ENCODE measurements at regions not wholly inside any gene's neighbourhood (a gene's known extent, or its start where the extent isn't known, plus 50 kb on each side); places are given as distances from the start of the nearest gene placed in this dataset.

DNA sequence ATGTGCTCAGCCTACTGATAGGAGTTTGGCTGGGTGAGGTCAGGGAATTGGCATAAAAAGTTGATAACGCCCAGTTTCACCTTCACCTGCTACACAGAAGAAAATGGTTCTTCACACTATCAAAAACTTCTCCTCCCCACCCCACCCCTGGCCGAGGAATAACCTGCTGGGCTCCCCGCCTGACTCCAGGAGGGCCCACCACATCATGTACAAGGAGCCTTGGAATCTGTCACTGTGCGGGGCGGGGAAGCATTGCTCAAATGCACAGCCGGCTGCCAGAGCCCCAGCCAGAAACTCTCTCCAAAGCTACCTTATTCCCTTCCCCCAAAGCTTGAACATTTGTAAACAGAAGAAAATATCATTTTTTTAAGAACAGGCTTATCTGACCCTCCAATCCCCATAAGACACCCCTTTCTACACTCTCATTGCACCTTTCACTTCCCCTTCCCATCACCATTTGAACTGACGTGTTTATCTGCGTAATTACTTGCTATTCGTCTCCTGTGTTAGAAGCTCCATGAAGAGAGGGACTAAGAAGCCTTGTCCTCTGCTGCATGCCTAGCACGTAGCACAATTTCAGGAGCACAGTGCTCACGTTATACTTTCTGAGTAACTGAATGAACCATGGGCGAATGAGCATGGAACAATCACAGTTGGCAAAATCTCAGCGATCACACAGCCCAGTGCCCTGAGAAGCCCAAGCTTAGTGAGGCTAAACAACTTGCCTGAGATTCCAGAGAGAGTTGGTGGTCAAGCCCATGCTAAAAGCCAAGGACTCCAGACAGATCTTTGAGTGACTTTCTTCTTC is 82.9 kb downstream of the HES1 start:
- DNase-seq (ENCODE audit: low read depth) = no peak

DNA sequence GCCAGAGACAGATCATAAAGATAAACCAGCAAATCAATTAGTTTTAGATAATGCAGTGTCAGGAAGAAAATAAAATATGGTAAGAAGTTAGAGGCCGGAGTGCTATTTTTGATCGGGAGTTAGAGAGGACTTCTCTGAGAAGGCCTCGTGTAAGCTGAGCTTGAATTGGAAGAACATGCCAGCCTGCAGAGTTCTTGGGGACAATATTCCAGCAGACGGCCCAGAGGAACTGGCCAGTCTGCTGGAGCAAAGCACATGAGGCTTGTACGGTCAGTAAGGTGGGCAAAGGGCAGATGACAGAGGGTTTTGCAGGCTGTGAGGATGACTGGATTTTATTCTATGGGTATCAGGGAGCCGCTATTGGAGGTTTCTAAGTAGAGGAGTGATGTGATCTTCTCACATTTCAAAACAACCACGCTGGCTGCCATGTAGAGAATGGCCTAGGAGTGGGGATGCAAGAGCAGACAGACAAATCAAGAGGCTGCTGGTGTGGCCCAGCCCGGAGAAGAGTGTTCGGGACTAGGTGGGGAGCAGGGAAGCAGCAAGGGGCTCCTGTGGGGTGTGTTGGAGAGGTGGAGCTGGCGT is 84.0 kb downstream of the HES1 start:
- DNase-seq (ENCODE audit: low read depth) = no peak

DNA sequence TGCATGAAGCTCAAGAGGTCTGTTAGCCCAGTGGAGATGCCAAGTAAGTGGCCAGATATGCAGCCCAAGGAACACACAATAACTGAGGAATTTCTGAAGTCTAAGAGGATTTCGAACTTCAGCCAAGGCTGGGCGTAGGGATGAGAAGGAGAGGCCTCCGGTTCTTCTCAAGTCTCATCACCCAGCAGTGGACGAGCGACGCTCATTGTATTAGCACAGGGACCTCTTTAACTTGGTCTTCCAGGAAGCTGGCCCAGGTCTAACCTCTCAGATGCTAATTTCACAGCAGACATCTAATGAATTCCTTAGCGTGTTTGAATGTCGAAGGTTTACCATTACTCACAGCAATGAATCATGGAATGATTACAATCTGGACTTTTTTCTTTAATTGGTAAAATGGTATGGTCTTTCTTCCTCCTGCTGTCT is 85.0 kb downstream of the HES1 start:
- peak; percentile 19 for DNase-seq (ENCODE audit: low read depth)

DNA sequence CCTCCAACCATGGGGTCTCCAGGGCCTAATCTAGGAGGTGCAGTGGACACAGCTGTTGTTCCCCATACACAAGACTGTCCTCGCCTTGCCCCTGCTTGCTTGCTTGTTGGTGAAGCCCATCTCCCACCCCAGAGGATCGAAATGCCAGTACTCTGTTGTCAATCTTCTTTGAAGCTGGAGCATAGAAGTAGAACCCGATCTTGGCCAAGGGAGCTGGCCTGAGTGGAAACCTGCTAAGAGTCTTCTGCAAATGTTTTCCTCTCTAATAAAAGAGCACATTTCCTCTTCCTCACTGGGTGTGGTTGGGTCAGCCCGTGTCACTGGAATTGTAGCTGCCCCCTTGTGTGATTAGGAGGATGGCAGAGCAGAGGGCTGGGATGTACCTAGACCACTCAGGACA is 85.4 kb downstream of the HES1 start:
- no peak for DNase-seq (ENCODE audit: low read depth)

DNA sequence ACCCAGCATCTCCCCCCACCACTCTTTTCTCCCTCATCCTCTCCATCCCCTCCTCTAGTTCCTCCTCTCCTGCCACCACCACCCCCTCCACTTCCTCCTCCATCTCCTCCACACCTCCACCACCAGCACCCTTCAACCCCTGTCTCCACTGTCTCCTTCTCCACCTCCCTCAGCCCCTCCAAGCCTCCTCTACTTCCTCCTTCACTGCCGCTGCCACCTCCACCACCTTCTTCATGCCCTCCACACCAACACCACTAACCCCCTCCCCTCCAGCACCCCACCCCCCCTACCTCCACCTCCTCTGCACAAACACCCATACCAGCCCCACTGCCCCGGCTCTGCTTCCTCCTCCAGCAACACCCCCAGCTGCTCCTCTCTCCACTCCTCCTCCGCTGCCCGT is 88.0 kb downstream of the HES1 start:
- no peak for DNase-seq (ENCODE audit: low read depth)

DNA sequence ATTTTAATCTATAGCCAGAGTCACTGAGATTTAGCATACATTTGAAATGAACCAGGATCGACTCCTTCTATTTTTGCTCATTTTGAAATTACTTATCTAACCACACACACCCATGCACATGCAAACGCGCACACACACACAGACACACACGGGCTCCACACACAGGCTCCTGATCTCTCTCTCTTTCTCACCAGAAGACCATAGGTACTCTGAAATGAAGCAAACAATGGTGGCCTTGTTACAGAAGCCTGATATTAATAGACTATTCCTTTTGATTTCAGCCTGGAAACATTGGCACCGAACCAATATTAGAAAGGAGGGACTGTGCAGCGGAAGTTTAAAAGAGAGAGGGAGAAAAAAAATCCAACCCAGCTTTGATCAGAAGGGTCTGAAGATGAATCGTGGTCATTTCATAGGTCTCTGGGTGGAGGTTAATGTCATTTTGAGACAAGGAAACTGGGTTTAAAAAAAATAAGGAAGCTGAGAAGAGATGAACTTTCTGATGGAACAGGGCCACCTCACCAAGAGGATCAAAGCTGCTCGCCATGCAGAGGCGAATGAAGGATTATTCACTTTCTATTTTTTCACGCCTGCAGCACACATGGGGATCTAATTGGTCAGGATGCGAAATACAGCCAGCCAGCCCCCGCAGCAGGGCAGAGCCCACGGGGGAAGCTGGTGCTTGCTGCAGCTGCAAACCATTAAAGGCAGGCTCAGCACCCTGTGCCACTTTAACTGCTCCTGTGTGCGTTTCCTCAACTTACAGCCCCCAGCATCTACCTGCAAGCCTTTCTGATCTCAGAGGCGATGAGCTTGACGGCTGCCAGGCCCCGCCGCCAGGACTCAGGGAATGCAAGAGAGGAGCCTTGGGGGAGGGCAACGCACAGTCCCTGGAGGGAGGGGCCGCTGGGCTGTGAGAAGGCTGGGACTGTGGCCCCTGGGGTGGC is 88.8 kb downstream of the HES1 start:
- DNase-seq (ENCODE audit: low read depth) = no peak

DNA sequence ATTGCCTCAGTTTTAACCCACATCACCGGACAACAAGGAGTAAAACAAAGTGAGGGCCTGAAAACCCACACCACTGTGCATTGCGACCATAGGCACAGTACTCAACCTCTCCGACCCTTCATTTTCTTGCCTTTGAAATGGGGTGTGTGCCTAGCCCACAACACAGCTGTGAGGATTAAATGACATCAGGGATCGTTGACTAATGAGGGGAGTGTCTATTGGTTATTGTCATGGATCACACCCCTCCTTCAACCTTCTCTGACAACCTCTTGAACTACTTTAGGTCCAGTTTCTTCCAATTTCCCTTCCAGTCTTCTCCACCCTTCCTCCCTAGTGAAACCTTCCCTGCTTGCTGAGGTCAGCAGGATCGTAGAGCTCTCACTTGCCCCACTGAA is 89.5 kb downstream of the HES1 start:
- DNase-seq (ENCODE audit: low read depth) = no peak

DNA sequence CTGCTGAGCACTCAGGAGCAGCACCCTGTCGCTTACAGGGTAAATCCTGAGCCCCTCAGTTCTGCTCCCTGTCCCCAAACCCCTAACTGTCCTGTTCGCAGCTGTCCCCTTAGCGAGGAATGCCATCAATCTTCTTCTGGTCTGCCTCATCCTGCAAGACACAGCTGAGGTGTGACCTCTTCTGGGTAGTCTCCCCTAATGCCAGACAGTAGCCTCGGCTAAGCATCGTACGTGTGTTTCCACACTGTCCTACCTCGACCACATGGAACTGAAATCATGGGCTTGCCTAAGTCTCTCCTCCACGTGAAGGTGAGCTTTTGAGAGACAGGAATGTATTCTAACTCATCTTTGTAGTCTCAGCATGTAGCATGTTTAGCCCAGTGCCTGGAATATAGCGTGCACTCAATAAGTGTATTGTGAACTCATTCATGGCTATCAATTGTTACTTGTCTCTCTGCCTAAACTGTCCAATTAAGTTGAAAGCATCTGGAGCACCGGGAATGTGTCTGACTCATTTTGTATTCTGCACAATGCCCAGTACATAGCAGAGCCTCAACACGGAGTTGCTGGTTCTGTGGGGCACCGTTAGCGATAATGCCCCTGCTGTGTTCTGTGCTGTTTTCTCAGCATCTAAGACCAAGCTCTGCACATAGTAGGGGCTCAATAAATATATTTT is 90.2 kb downstream of the HES1 start:
- DNase-seq (ENCODE audit: low read depth) = no peak

DNA sequence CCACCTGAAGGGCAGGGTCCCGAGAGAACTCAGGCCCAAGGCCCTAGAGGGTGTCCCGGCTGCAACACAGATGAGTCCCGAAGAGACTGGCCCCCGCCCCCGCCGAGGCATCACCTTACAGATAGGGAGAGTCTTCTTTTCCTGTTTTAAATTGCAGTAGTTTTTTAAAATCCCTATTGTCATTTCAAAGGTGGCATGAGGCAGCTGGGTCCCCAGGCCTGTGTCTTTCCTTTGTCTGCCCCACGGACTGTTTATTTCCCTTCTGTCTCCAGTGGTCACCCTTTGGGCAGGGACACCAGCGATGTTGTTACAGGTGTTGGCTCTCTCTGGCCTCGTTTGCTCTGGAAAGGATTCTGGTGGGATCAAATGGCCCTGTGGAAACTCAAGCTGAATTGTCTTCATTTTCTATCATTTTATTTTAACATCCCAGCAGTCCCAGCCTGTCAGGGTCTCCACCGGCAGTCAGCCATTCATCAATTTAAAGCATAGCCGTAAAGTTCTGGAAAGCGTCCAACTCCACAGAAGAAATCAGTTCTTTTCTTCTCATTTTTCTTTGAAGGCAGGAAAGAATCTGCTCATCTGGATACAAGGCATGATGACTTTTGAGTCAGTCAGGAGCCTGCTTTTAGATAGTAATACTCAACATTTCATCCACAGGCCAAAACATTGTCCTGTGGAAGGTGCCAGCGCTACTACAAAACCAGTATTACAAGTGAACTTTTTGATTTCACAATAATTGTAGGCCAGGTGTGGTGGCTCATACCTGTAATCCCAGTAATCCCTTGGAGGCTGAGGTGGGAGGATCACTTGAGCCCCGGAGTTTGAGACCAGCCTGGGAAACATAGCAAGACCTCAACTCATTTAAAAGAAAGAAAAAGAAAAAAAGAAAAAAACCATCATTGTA is 96.2 kb downstream of the HES1 start:
- DNase-seq (ENCODE audit: low read depth) = no peak

DNA sequence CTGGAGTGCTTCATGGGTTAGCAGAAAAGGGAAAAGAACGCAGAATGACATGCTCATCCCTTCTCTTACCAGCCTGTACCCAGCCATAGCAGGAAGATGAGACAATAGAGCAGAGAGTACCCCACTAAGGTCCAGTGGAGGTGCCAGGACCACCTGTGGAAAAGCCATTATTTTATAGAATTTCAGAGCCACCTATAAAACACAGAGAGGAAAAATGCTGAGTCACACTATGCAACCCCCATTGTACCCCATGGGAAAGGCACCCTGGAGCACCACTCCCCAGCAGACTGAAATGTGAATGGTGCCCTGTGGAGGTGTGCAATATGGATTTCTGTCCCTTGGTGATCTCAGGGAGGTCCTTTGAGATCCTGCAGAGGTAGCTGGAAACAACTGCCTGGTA is 97.2 kb downstream of the HES1 start:
- DNase-seq (ENCODE audit: low read depth) = no peak

DNA sequence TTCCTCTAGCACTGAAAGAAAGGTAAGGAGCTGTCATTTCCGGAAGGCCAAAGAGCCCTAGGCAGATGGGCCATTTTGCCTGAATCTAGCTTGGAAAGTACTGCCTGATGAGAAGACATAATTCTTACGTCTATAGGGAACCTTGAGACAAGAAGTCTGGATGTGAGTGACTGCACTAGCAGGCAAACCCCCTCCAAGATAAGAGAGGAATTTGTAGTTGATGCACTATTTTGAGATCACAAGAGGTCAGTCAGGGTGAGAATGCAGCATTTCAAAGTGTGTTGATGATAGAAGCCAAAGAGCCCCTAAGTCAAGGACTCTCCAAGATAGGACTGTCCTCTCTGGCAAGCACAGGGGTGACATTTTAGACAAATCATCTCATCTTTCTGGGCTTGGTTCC is 99.2 kb downstream of the HES1 start:
- DNase-seq (ENCODE audit: low read depth) = no peak

DNA sequence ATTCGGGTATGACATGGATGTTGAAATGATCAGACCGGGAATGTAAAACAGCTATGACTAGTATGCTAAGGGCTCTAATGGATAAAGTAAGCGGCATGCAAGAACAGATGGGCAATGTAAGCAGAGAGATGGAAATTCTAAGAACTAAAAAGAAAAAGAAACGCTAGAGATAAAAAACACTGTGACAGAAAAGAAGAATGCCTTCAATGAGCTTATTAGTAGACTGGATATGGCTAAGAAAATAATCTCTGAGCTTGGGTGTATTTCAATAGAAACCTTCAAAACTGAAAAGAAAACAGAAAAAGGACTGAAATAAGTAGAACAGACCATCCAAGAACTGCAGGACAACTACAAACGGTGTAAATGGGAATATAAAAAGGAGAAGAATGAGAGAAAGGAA is 101.2 kb downstream of the HES1 start:
- DNase-seq (ENCODE audit: low read depth) = no peak

DNA sequence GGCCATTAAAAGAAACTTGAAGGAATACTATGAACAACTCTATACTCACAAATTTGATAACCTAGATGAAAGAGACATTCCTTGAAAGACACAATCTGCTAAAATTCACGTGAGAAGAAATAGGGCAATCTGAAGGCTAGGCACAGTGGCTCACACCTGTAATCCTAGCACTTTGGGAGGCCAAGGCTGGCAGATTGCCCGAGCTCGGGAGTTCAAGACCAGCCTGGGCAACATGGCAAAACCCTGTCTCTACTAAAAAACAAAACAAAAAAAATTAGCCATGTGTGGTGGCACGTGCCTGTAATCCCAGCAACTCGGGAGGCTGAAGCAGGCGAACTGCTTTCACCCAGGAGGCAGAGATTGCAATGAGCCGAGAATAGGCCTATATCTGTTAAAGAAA is 104.8 kb downstream of the HES1 start:
- no peak for DNase-seq (ENCODE audit: low read depth)

DNA sequence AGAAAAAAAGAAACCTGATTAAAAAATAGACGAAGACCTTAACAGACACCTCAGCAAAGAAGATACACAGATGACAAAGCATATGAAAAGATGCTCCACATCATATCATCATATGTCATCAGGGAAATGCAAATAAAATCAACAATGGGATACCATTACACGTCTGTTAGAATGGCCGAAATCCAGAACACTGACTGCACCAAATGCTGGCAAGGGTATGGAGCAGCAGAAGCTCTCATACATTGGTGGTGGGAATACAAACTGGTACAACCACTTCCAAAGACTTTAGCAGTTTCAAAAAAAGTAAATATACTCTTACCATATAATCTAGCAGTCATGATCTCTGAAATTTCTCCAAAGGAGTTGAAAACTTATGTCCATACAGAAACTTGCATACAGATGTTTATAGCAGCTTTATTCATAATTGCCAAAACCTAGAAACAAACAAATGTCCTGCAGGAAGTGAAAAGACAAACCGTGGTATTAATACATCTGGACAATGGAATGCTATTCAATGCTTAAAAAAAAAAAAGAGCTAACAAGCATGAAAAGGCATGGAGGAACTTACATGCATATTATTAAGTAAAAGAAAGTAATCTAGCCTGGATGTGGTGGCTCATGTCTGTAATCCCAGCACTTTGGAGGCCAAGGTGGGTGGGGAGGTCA is 107.4 kb downstream of the HES1 start:
- DNase-seq (ENCODE audit: low read depth) = no peak

DNA sequence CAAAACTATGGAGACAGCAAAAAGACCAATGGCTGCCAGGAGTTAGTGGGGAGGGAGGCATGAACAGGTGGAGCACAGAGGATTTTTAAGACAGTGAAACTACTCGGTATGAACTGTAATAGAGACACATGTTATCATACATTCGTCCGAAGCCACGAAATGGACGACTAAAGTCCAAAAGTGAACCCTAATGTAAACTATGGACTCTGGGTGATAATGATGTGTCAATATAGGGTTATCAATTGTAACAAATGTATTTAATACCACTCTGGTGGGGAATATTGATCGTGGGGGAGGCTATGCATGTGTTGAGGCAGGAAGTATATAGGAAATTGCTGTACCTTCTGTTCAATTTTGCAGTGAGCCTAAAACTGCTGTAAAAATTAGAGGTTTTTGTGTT is 107.0 kb downstream of the CPN2 start:
- DNase-seq (ENCODE audit: low read depth) = no peak

DNA sequence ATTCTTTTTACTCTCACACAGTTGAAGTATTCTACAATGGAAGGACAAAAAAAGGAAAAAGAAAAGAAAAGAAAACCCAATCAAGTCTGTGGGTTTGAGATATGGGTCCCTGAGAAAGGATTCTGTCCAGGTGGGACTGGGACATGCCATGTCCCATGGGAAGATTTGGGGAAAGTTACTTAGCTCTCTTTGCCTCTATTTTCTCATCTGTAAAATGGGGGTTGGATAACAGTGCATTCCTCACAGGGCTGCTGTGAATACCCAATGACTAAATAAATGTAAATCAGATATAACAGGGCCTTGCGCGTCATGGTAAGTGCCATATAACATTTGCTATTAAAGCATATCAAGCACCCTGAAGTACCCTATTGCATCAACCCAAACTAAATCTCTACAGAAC is 105.7 kb downstream of the CPN2 start:
- DNase-seq (ENCODE audit: low read depth) = no peak

DNA sequence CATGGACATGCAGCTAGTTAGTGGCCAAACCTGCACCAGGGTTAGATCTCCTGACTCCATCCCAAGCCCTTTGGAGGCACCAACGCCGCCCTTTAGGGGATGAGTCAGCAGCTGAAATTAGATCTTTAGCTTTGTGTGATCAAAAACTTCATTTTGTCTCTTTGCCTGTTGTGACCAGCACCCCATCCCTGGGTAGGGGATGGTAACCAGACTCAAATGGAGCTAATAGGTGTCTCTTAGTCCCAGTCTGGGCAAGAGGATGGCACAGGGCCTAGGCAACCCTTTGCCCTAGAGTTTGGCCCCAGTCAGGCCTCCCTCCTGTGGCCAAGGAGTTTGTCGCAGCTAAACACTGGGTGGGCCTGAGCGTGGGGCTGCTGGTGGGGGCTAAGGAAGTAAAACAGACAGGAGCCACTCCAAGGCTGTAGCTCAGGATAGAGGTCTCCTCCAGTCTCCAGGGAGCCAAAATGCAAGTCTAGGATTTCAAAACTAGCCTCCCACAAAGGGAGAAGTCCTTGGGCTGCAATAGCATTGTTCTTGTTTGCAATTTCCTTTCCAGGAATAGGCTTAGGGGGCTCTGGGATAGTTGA is 105.1 kb downstream of the CPN2 start:
- DNase-seq (ENCODE audit: low read depth) = no peak

DNA sequence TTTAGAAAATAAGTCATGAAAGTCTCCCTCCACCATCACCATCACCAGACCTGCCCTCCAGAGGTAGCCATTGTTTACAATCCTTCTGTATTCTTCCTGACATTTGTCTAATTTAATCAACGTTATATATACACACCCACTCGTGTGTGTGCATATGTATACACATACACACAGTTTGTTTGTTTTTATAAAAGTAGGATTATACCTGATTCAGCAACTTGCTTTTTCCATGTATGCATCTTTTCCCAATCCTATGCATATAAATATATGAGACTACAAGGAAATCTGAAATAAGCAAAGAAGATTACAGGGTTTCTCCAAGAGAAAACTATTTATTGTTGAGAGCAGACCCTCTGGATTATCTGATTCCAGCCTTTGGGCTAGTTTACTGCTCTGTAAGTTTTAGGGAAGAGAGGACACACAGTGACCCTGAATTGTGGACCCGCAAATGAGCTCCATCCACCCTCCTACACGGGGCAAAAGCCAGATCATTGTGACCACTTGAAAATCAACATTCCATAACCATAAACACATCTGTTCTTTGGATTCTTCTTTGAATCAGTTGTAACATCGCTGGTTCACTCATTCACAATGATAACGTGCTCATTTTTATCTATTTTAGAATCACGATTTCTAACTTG is 104.3 kb downstream of the CPN2 start:
- DNase-seq (ENCODE audit: low read depth) = no peak

DNA sequence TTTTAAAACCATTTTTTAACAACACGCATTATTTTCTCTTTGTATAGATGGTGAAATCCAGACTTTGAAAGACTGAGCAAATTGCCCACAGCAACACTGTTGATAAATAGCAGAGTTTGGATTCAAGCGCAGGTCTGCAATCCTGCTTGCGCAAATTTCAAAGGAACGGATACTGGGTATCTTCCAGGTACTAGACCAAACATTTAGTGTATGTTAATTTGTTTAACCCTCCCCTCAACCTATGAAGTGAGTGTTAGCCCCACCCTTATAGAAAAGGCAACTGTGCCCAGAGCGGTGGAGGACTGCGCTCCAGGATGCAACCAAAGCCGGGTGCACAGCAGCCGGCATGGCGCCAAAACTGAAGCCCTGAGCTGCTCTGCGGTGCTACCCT is 103.8 kb downstream of the CPN2 start:
- DNase-seq (ENCODE audit: low read depth) = no peak

All from HS-5 (cell line).